ENCODE measurements at regions not wholly inside any gene's neighbourhood (a gene's known extent, or its start where the extent isn't known, plus 50 kb on each side); places are given as distances from the start of the nearest gene placed in this dataset.

GRCh38 chr18:54767098-54767497, 61.2 kb upstream of the RAB27B start:
- Histone ChIP-seq H3K9me3 (replicated peaks) (no peaks in the 10 kb centered on the region), H3K27me3 (ENCODE audit: low read depth) (no peaks in the 10 kb centered on the region), H3K4me1 (no peaks in the 10 kb centered on the region), H3K27ac (replicated peaks) (no peak overlapping the region), H3K4me3 (no peak overlapping the region), H3K36me3 (no peaks in the 10 kb centered on the region)
- no peak for TF ChIP-seq CTCF (IDR thresholded peaks at IDR 0.05; ENCODE audit: borderline replicate concordance)
- DNase-seq, result no peak
- intact Hi-C loops (cut with micrococcal nuclease), result no loop called here

GRCh38 chr18:54769526-54770464, 58.5 kb upstream of the RAB27B start:
- H3K4me1 ChIP-seq, result no peaks in the 10 kb centered on the region
- no peaks in the 10 kb centered on the region for H3K9me3 ChIP-seq (replicated peaks)
- DNase-seq, result no peak
- intact Hi-C loops (cut with micrococcal nuclease), result no loop called here
- H3K27me3 ChIP-seq (ENCODE audit: low read depth), result no peaks in the 10 kb centered on the region
- H3K27ac ChIP-seq (replicated peaks), result no peak overlapping the region
- H3K4me3 ChIP-seq, result no peak overlapping the region
- no peaks in the 10 kb centered on the region for H3K36me3 ChIP-seq
- no peak for TF ChIP-seq CTCF (IDR thresholded peaks at IDR 0.05; ENCODE audit: borderline replicate concordance)

- intact Hi-C loops (cut with micrococcal nuclease), result no loop called here
- H3K4me1 ChIP-seq, result no peaks in the 10 kb centered on the region
- H3K27ac ChIP-seq (replicated peaks), result no peak overlapping the region
- H3K9me3 ChIP-seq (replicated peaks), result no peaks in the 10 kb centered on the region
- TF ChIP-seq CTCF (IDR thresholded peaks at IDR 0.05; ENCODE audit: borderline replicate concordance), result no peak
- H3K36me3 ChIP-seq, result no peaks in the 10 kb centered on the region
- DNase-seq, result no peak
- no peak overlapping the region for H3K4me3 ChIP-seq
- H3K27me3 ChIP-seq (ENCODE audit: low read depth), result no peaks in the 10 kb centered on the region
Observed at GRCh38 chr18:54772056-54772455, 56.2 kb upstream of the RAB27B start.

- Histone ChIP-seq H3K4me1 (no peaks in the 10 kb centered on the region), H3K4me3 (no peak overlapping the region), H3K36me3 (no peaks in the 10 kb centered on the region), H3K27me3 (ENCODE audit: low read depth) (no peaks in the 10 kb centered on the region), H3K27ac (replicated peaks) (no peak overlapping the region), H3K9me3 (replicated peaks) (no peaks in the 10 kb centered on the region)
- intact Hi-C loops (cut with micrococcal nuclease), result no loop called here
- TF ChIP-seq CTCF (IDR thresholded peaks at IDR 0.05; ENCODE audit: borderline replicate concordance), result no peak
- no peak for DNase-seq
Observed at GRCh38 chr18:54774423-54774822, 53.9 kb upstream of the RAB27B start.

- Histone ChIP-seq H3K4me1 (no peaks in the 10 kb centered on the region), H3K27me3 (ENCODE audit: low read depth) (no peaks in the 10 kb centered on the region), H3K36me3 (no peaks in the 10 kb centered on the region), H3K9me3 (replicated peaks) (no peaks in the 10 kb centered on the region), H3K4me3 (no peak overlapping the region), H3K27ac (replicated peaks) (no peak overlapping the region)
- DNase-seq, result no peak
- no peak for TF ChIP-seq CTCF (IDR thresholded peaks at IDR 0.05; ENCODE audit: borderline replicate concordance)
- intact Hi-C loops (cut with micrococcal nuclease), result no loop called here
Observed at GRCh38 chr18:54774981-54775665, 53.2 kb upstream of the RAB27B start.
